GM21447 (cell line): ENCODE measurements at regions not wholly inside any gene's neighbourhood (a gene's known extent, or its start where the extent isn't known, plus 50 kb on each side); places are given as distances from the start of the nearest gene placed in this dataset.

ENCODE experiments used
- ATAC-seq: cut with Tn5 transposase; IDR thresholded peaks from one replicate; pipeline ENCODE4 v1.9.1; 2021; ENCODE audit not compliant: unreplicated experiment

DNA sequence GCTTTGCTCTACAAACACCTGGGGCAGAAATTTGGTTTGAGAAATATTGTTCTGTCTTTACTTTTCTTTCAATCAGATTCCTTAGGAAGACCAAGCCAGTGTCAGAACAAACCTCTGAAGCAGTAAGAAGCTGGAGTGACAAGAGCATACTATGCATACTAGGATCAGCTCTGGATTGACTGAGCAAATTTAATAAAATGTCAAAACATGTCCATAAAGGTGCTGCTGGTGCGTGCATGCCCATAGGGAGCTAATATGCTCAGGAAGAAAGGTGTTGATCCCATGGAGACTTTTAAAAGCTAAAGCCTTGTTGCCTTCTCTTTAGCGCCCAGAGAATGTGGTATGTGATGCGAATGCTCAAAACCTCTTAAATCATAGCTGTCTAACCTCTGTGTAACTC, 1076.2 kb downstream of the NLGN4Y start:
- no peak for ATAC-seq

DNA sequence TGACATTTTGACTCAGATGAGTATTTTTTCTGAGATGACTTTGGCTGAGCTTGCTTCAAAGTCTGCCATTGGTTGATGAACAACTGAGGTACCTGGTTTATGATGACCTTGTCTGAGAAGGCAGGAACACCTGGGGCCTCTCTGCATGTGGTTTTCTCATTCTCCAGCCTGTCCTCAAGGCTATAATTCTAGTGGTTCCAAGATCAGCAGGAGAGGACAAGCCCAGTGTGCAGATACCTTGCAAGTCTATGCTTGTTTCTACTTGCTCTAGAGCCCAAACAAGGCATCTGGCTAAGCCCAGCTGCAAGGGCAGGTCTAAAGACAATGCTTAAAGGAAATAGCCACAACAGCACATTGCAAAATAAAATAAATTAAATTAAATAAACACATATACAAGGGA, 1100.0 kb downstream of the NLGN4Y start:
- ATAC-seq, result no peak

- ATAC-seq, result no peak
These were observed 1100.6 kb downstream of the NLGN4Y start for GRCh38 chrY:15624928-15625327.

DNA sequence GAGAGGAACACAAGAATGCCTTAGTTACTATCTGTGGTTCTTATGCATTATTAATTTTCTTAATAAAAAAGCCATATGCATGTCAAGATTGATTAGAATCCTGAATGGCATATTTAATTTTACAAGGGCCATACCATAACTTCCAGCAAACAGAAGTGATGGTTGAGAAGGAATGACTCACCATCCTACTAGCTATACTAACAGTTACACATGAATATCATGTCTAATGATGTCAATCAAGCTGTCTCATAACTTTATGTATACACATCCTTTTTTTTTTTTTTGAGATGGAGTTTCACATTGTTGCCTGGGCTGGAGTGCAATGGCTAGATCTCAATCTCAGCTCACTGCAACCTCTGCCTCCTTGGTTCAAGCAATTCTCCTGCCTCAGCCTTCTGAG, 1123.9 kb downstream of the NLGN4Y start:
- ATAC-seq, result no peak

DNA sequence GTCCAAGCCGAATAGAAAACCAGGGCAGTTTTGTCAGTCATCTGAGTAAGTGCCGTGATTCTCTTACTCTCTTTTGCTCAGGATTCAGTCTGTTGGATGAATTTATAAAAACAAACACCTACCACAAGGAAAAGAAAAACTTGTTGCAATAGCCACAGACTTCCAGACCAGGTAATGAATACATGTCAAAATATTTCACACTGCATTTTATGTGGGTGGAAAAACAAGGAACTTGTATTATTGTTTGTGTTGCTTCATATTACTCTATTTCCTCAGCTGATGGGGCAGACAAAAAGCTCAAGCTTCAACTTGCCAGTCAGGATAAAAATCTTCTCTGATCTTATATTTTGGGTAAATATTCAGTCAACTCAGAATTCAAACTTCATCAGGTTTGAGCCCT, 1125.7 kb downstream of the NLGN4Y start:
- ATAC-seq, result no peak

DNA sequence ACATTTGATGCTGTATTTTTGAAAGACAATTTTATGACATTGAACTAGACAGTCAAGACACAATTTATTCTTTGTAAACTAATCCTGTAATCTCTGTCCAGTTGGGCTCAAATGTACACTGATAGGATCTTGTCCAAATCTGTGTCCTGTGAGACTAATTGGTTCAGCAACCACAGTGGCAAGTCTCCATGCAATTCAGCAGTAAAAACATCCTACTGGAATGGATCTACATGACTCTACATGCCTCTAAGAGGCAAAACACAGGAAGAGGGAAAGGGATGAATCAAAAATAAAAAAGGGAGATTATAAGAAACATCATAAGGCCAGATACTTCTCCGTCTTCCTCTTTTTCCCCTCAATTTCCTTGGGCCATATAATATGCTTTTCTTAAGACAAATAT, 1164.2 kb downstream of the NLGN4Y start:
- ATAC-seq, result no peak

DNA sequence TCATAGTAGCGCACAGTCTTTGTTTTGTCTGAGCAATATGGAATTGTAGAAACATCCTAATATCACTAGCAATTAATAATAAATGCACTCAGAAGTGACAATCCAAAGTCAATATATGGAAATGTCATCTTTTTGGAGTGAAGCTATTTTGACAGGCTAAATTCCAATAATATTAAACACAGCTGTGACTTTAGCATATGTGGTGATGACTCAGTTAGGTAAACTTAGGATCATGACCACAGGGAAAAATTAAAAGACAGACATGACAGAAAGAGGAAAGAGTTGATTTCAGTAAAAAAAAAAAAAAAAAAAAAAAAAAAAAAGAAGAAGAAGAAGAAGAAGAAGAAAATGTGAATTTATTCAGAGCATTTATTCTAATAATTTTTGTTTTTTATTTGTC, 1165.7 kb downstream of the NLGN4Y start:
- ATAC-seq, result no peak

GRCh38 chrY:15702131-15702530, 1177.8 kb downstream of the NLGN4Y start:
- no peak for ATAC-seq

- ATAC-seq, result no peak
These were observed 1180.6 kb downstream of the NLGN4Y start for GRCh38 chrY:15704906-15705305.

- ATAC-seq, result no peak
These were observed 1225.5 kb downstream of the NLGN4Y start for GRCh38 chrY:15749533-15750433.

DNA sequence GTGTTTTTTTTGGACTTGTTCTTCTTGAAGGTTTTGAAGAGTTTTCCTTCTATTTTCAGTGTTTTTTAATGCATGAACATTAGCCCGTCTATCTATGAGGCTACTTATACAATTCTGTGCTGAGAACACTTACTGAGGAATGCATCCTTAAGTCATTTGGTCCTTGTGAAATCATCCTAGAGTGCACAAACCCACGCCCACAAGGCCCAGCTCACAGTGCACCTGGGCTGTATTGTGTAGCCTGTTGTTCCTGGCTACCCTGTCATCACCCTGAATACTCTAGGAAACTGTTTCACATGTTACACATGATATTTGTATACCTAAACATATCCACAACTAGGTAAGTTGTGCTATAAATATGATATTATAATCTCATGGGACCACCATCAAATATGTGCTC, 1226.7 kb downstream of the NLGN4Y start:
- no peak for ATAC-seq

DNA sequence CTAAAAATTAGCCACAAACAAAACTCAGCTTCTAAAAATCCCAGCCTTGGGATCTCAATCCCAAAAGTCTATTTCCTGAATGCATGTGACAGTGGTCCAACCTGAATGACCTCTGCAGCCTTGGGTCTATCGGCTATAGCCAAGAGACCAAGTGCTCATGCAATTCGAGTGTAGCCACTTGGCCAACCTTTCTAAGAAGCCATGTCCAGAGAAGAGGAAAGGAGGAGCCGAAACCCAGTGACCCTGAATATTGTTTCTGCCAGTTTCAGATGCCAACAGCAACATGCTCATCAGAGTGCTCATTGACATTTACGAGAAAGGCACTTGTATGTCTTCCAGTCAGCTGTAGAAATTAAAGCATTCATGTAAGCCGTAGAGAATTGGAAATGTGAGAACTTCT, 1231.9 kb downstream of the NLGN4Y start:
- no peak for ATAC-seq

- ATAC-seq, result no peak
These were observed 1249.2 kb downstream of the NLGN4Y start for GRCh38 chrY:15773579-15773978.

- ATAC-seq, result no peak
These were observed 1251.6 kb downstream of the NLGN4Y start for GRCh38 chrY:15775880-15776279.

DNA sequence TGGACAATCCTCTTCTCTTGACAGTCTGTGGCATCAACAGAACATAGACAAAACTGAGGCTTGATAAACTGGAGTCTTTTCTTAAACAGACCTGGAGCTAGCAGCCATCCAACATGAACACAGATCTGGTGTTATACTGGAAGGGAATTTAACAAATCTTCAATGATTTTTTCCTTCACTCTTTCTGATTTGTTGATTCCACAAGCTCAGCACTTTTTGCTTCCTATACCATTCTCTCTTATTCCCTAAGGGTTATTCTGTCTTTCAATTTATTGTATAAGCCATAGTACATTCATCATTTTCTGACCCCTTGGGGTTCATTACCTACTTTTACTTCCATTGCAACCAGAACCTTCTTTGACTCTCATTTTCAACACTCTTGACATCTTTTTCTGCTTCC, 1255.6 kb downstream of the NLGN4Y start:
- ATAC-seq, result no peak

- ATAC-seq, result no peak
These were observed 1275.7 kb downstream of the NLGN4Y start for GRCh38 chrY:15800021-15800420.

DNA sequence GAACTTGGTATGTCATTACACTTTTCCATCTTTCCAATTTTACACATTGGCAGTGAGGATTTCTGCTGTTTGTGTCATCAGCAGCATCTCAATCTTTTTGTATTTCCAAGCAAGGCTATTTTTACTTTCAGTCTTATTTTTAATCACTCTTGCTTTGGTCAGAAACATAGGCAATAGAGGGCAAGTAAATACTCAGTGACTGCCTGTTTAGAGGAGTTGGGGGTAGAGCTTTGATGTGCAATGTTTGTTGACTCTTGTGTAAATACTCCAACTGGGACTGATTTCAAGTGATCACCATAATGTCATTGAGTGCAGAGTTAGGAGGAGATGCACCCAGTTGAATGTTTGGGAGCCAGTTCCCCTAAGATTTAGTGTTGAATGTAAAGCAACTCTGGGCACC, 1281.7 kb downstream of the NLGN4Y start:
- no peak for ATAC-seq

GRCh38 chrY:15814241-15814640, 1289.9 kb downstream of the NLGN4Y start:
- ATAC-seq, result no peak
